ENCODE measurements at regions not wholly inside any gene's neighbourhood (a gene's known extent, or its start where the extent isn't known, plus 50 kb on each side); places are given as distances from the start of the nearest gene placed in this dataset.
A peak's percentile ranks its signal among the peaks of the same experiment; 100 is the strongest.

DNA sequence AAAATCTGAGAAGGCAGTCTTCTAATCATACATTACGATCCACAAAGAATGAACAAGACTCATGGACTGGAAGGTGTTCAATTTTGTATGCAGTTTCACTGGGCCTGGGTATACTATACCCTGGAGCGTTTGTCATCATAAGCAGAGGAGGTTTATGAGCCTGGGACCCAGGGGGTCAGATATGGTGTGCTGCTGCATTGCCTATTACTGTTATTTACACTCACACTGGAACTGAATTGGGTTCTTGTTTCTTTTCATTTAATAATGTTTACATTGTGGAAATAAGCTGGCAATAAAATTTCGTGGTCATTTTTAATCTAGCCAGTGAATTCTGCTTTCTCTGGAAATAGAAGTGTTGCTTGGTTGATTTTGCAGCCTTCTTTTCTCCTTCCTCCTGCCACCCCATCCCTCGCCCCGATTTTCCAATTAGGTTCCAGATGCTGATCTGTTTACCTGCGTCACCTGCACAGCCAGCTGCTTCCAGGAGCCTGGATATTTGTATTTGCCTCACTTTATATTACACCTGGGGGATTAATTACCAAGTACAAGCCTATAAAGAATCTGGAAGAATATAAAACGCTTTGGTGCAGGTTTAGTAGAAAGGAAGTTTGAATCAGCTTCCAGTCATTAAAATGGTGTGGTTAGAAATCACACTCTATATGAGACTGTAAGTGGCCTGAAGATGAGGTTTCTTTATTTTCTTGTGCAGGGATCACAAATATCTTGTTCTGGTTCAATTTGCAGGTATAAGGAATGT lies 234.4 kb downstream of the SOCS6 start:
- no peak overlapping the region for H3K9ac ChIP-seq (ENCODE audit: low read depth, low read length)
- no peaks in the 10 kb centered on the region for H3K9me3 ChIP-seq (ENCODE audit: control insufficient read depth, insufficient read depth, low read length)
- no peak overlapping the region for H3K4me3 ChIP-seq (ENCODE audit: low read depth, low read length)
- no peaks in the 10 kb centered on the region for H3K27me3 ChIP-seq (ENCODE audit: control insufficient read depth, insufficient read depth, low read length)
- H3K4me1 ChIP-seq (ENCODE audit: control insufficient read depth, insufficient read depth, low read length): no peaks in the 10 kb centered on the region
- no peaks in the 10 kb centered on the region for H3K36me3 ChIP-seq (ENCODE audit: control insufficient read depth, insufficient read depth, low read length)

DNA sequence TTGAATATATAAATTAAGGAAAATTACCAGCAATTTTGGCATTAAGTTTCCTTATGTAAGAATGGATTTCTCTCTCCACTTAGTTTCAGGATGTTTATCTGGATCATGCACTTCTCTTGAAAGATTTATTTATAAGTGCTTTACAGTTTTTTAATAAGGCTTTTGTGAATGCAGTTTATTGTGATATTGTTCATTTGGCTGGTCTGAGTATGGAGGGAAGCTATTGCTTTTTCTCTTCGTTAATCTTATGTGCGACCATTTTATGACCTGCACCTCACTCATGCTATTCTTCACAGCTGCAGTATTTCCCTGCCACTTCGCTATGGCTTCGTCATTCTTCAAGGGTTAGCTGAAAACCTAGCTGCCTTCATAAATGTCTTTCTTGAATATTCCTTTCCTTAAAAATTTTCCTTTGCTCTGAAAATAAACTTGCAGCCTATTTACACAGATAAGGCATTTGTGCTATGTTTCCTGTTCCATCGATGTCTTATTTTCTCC lies 233.4 kb downstream of the SOCS6 start:
- Histone ChIP-seq H3K4me3 (ENCODE audit: low read depth, low read length) (no peak overlapping the region), H3K36me3 (ENCODE audit: control insufficient read depth, insufficient read depth, low read length) (no peaks in the 10 kb centered on the region), H3K9ac (ENCODE audit: low read depth, low read length) (no peak overlapping the region), H3K27me3 (ENCODE audit: control insufficient read depth, insufficient read depth, low read length) (no peaks in the 10 kb centered on the region), H3K4me1 (ENCODE audit: control insufficient read depth, insufficient read depth, low read length) (no peaks in the 10 kb centered on the region), H3K9me3 (ENCODE audit: control insufficient read depth, insufficient read depth, low read length) (no peaks in the 10 kb centered on the region)

DNA sequence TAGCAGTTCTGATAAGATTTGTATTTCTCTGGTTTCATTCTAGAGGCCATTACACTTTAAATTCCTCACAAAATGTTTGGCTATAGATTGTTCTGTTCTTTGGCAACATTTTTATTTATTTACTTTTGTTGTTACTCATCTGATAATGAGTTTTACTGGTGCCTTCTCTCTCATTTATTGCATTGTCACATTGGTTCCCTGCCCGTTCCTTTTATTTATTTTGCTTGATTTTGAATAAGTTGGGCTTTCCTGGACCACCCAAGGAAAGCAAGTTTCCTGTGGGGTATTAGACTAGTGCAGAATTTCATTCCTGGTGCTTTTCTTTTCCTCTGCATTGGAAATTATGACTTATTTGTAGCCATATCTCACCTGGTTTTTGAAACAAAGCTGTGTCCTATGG lies 232.0 kb downstream of the SOCS6 start:
- Histone ChIP-seq H3K27me3 (ENCODE audit: control insufficient read depth, insufficient read depth, low read length) (no peaks in the 10 kb centered on the region), H3K4me1 (ENCODE audit: control insufficient read depth, insufficient read depth, low read length) (no peaks in the 10 kb centered on the region), H3K9me3 (ENCODE audit: control insufficient read depth, insufficient read depth, low read length) (no peaks in the 10 kb centered on the region)

DNA sequence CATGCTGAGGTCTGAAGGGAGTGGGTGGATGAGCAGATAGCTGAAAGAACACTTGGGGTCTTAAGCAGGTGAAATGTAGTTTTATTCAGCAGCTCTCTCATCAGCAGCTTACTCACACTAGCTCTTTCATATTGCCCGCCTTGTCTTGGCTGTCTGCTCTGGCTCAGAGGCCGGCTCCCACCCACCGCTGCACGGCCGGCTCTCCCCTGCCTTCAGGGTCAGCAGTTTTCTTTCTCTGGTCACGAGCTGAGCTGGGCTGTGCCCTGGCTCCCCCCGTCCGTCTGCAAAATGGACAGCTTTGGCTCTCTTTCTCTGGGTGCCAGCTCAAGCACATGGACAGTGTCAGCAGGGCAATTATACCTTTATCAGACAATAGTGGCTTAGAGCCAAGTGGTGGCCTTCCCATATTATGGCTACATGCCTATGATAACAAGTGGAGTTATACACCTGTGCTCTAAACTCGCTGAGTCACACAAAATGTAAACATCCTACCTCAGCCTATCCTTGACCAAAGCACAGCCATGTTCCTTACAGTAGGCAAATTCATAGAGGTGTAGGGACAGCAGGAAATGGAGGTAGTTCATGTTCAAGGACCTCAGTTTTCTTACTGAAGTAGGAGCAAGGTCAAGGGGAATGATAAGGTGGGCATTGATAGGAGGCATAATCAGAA lies 224.8 kb downstream of the SOCS6 start:
- H3K4me1 ChIP-seq (ENCODE audit: control insufficient read depth, insufficient read depth, low read length): no peaks in the 10 kb centered on the region
- no peak overlapping the region for H3K9ac ChIP-seq (ENCODE audit: low read depth, low read length)
- H3K9me3 ChIP-seq (ENCODE audit: control insufficient read depth, insufficient read depth, low read length): no peaks in the 10 kb centered on the region
- H3K36me3 ChIP-seq (ENCODE audit: control insufficient read depth, insufficient read depth, low read length): no peaks in the 10 kb centered on the region
- H3K27me3 ChIP-seq (ENCODE audit: control insufficient read depth, insufficient read depth, low read length): no peaks in the 10 kb centered on the region
- no peak overlapping the region for H3K4me3 ChIP-seq (ENCODE audit: low read depth, low read length)

More for the DNA sequence above, 232.0 kb downstream of the SOCS6 start:
- Histone ChIP-seq H3K9ac (ENCODE audit: low read depth, low read length) (no peak overlapping the region), H3K4me3 (ENCODE audit: low read depth, low read length) (no peak overlapping the region), H3K36me3 (ENCODE audit: control insufficient read depth, insufficient read depth, low read length) (no peaks in the 10 kb centered on the region)

DNA sequence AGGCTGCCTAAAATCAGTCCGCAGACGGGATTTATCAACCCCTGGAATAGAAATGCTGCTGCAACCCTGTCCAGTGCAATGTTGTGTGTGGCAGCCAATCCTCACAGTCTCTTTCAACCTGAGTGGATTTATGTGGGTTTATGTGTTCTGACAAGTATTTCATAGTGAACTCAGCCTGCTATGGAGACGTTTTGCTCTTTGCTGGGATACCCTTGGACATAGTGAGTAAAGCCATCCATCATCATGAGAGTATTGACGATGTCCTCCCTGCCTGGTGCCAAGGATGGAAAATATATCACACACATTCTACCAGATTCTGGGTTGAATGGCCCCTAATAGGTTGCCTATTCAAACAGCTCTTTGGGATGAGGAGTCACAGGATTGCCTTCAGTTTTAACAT lies 219.1 kb downstream of the SOCS6 start:
- Histone ChIP-seq H3K4me1 (ENCODE audit: control insufficient read depth, insufficient read depth, low read length) (no peaks in the 10 kb centered on the region), H3K36me3 (ENCODE audit: control insufficient read depth, insufficient read depth, low read length) (no peaks in the 10 kb centered on the region)

DNA sequence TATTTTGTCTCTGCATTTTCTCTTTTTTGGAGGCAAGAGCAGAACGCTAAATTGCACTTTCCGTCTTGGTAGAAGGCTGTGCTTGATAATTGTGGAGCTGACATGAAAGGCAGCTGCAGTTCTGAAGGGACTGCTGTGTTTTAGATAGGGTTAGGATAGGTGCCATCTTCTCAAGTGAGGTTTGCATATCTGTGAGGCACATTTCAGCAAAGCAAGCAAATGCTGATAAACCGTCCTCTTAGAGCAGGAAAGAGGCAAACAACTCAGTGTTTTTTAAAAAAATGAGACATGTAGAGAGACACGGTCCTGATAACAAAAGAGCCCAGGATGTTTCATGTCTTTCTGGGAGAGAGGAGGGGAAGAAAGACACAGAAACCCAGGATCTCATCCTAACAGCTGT lies 217.7 kb downstream of the SOCS6 start:
- no peak overlapping the region for H3K4me3 ChIP-seq (ENCODE audit: low read depth, low read length)
- no peaks in the 10 kb centered on the region for H3K27me3 ChIP-seq (ENCODE audit: control insufficient read depth, insufficient read depth, low read length)
- H3K36me3 ChIP-seq (ENCODE audit: control insufficient read depth, insufficient read depth, low read length): no peaks in the 10 kb centered on the region
- no peaks in the 10 kb centered on the region for H3K9me3 ChIP-seq (ENCODE audit: control insufficient read depth, insufficient read depth, low read length)
- no peak overlapping the region for H3K9ac ChIP-seq (ENCODE audit: low read depth, low read length)
- no peaks in the 10 kb centered on the region for H3K4me1 ChIP-seq (ENCODE audit: control insufficient read depth, insufficient read depth, low read length)

More for the DNA sequence above, 219.1 kb downstream of the SOCS6 start:
- Histone ChIP-seq H3K4me3 (ENCODE audit: low read depth, low read length) (no peak overlapping the region), H3K9ac (ENCODE audit: low read depth, low read length) (no peak overlapping the region), H3K9me3 (ENCODE audit: control insufficient read depth, insufficient read depth, low read length) (no peaks in the 10 kb centered on the region), H3K27me3 (ENCODE audit: control insufficient read depth, insufficient read depth, low read length) (no peaks in the 10 kb centered on the region)

DNA sequence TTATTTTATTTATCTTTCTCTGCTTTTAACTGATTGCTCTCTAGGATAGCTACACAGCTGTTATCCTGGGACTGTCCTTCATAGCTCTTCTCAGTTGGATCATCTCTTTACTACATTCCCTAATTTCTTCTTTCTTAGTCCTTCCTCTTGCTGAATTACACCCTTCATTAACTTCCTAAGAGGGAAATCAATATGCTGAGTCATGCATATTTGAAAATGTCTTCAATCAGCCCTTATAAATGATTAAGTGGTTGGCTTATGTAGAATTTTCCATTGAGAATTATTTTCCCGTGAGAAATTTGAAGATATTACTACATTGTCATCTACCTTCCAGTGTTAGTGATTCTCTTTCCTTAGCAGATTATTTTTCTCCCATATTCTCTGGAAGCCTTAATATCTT lies 214.2 kb downstream of the SOCS6 start:
- Histone ChIP-seq H3K36me3 (ENCODE audit: control insufficient read depth, insufficient read depth, low read length) (no peaks in the 10 kb centered on the region), H3K27me3 (ENCODE audit: control insufficient read depth, insufficient read depth, low read length) (no peaks in the 10 kb centered on the region), H3K9me3 (ENCODE audit: control insufficient read depth, insufficient read depth, low read length) (no peaks in the 10 kb centered on the region), H3K4me1 (ENCODE audit: control insufficient read depth, insufficient read depth, low read length) (peaks cover 3% of the 10 kb centered on the region), H3K9ac (ENCODE audit: low read depth, low read length) (no peak overlapping the region), H3K4me3 (ENCODE audit: low read depth, low read length) (no peak overlapping the region)

DNA sequence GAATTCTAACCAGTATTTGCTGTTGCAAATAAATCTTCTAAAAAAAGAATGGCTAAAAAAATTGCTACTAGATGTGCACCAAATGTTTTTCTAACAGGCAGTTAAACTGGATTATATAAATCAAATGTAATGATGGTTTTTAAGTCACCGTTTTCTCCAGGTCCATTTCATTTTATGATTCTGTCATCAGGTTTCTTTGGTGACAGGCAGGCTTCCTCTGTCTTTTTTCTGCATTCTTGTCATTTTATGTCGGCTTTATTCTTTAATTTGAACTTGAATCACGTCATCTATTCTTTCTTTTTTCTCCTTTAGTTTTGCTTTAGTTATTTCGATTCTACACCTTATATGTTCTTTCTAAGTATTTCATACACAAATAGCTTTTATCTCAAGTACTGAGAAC lies 212.5 kb downstream of the SOCS6 start:
- H3K27me3 ChIP-seq (ENCODE audit: control insufficient read depth, insufficient read depth, low read length): no peaks in the 10 kb centered on the region
- H3K4me1 ChIP-seq (ENCODE audit: control insufficient read depth, insufficient read depth, low read length): peaks cover 3% of the 10 kb centered on the region
- H3K4me3 ChIP-seq (ENCODE audit: low read depth, low read length): no peak overlapping the region
- no peak overlapping the region for H3K9ac ChIP-seq (ENCODE audit: low read depth, low read length)
- no peaks in the 10 kb centered on the region for H3K36me3 ChIP-seq (ENCODE audit: control insufficient read depth, insufficient read depth, low read length)
- H3K9me3 ChIP-seq (ENCODE audit: control insufficient read depth, insufficient read depth, low read length): no peaks in the 10 kb centered on the region

DNA sequence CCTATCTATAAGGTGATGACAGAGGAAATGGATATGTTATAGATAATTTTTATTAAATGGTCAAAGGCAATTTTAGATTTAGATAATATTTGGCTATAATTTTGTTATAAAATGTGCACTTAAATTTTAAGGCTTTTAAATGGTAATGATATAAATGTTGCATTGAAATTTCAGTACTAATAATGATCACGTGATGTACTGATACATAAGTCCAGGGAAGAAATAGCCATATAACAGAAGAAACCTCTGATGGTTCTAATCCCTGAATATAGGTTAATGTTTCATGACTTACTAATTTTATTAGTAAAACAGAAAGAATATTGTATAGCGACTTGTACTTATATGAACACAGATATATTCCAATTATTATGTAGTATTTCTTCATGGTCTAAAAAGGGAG lies 211.9 kb downstream of the SOCS6 start:
- Histone ChIP-seq H3K4me3 (ENCODE audit: low read depth, low read length) (no peak overlapping the region), H3K9ac (ENCODE audit: low read depth, low read length) (no peak overlapping the region), H3K4me1 (ENCODE audit: control insufficient read depth, insufficient read depth, low read length) (peaks cover 3% of the 10 kb centered on the region), H3K9me3 (ENCODE audit: control insufficient read depth, insufficient read depth, low read length) (no peaks in the 10 kb centered on the region), H3K36me3 (ENCODE audit: control insufficient read depth, insufficient read depth, low read length) (no peaks in the 10 kb centered on the region), H3K27me3 (ENCODE audit: control insufficient read depth, insufficient read depth, low read length) (no peaks in the 10 kb centered on the region)

DNA sequence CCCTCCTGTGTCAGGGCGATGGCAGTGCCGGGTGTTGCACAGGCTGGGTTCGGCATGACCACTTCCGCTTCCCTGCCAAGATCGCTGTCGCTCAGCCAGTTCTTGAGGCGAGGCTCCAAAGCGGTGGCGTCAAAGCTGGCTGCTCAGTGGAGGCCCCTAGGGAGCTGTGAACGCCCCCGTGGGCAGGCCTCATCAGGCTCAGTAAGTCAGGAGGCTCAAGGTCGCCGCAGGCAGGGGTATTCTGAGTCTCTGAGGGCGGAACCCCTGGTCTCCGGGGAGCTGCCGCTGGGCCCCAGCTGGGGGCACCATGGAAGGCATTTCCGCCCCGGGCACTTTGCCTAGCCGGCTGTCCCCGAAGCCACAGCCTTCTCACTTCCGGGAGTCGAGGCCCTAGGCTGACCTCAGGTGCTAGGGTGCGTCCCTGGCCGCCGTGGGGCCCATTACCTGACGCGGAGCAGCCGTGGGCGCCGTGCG lies 210.4 kb downstream of the SOCS6 start:
- Histone ChIP-seq H3K36me3 (ENCODE audit: control insufficient read depth, insufficient read depth, low read length) (no peaks in the 10 kb centered on the region), H3K4me1 (ENCODE audit: control insufficient read depth, insufficient read depth, low read length) (peaks cover 3% of the 10 kb centered on the region), H3K27me3 (ENCODE audit: control insufficient read depth, insufficient read depth, low read length) (no peaks in the 10 kb centered on the region), H3K9me3 (ENCODE audit: control insufficient read depth, insufficient read depth, low read length) (no peaks in the 10 kb centered on the region), H3K9ac (ENCODE audit: low read depth, low read length) (peak overlapping the region; percentile 3), H3K4me3 (ENCODE audit: low read depth, low read length) (peak overlapping the region; percentile 33)

DNA sequence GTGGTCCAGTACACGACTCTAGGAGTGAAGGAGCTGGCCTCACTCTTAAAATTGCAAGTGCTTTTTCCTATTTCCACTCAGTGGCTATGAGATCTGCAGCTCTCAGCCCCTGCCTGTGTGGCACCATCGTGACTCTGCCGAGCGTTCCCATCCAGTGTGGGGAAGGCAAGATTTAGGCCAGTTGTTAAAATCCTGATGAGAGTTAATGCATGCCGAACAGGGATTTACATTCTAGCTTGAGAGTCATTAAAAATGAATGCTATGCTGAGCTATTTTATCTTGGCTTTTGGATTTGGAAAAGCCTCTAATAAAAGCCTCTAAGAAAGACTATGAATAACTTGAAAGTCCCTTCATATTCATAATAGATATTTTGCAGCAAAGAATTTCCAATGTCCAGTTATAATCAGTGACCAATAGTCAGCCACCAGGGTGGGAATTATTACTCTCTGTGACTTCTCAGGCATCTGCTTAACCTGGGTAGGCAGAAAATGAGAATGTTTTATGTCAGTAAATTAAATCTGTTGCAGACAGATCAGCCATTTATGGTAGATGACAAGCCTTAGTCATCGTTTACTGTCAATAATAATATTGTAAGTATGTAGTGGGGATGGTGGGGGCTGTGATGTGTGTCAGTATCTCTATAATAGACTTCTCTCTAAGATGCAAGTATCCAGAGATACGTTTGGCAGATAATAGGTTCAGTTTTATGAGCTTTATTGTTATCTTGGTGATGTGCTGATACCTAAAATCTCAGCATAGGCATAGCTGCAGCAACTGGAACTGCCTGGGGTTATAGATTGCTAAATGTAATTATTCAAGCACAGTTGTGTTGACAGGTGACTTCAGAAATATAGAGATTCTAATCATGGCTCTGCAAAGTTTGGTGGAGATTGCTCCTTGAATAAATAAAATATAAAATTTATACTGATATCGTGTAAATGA lies 207.8 kb downstream of the SOCS6 start:
- peaks cover 3% of the 10 kb centered on the region for H3K4me1 ChIP-seq (ENCODE audit: control insufficient read depth, insufficient read depth, low read length)
- H3K36me3 ChIP-seq (ENCODE audit: control insufficient read depth, insufficient read depth, low read length): no peaks in the 10 kb centered on the region
- H3K4me3 ChIP-seq (ENCODE audit: low read depth, low read length): no peak overlapping the region
- H3K27me3 ChIP-seq (ENCODE audit: control insufficient read depth, insufficient read depth, low read length): no peaks in the 10 kb centered on the region
- H3K9me3 ChIP-seq (ENCODE audit: control insufficient read depth, insufficient read depth, low read length): no peaks in the 10 kb centered on the region
- no peak overlapping the region for H3K9ac ChIP-seq (ENCODE audit: low read depth, low read length)
